ENCODE measurements at regions not wholly inside any gene's neighbourhood (a gene's known extent, or its start where the extent isn't known, plus 50 kb on each side); places are given as distances from the start of the nearest gene placed in this dataset.
"Not testable (repeated sequence)": the region's sequence is repeated elsewhere in the genome, so short reads cannot be mapped to it uniquely, and the experiment has no call there.

GRCh38 chr18:30149585-30149984 lies 893.0 kb downstream of the DSC3 start:
- H3K27ac ChIP-seq (ENCODE audit: low read depth, low read length, severe bottlenecking), result no peak overlapping the region
- H3K4me3 ChIP-seq (ENCODE audit: extremely low read depth, insufficient read depth, low read length, poor library complexity, severe bottlenecking), result no peak overlapping the region
- H3K36me3 ChIP-seq (ENCODE audit: control insufficient read depth, insufficient read depth, low read length), result no peaks in the 10 kb centered on the region
- no peaks in the 10 kb centered on the region for H3K4me1 ChIP-seq (ENCODE audit: control insufficient read depth, insufficient read depth, low read length, poor library complexity, severe bottlenecking)
- H3K9me3 ChIP-seq (ENCODE audit: control insufficient read depth, low read length), result no peaks in the 10 kb centered on the region

- H3K9me3 ChIP-seq (ENCODE audit: control insufficient read depth, low read length), result peaks cover 17% of the 10 kb centered on the region
- no peaks in the 10 kb centered on the region for H3K4me1 ChIP-seq (ENCODE audit: control insufficient read depth, insufficient read depth, low read length, poor library complexity, severe bottlenecking)
- 89 to 95% methylated on average over 1 to 3 of the region's 5 CpGs for WGBS, 2 experiments (ENCODE audit: insufficient coverage in 2 of 2)
- no peaks in the 10 kb centered on the region for H3K36me3 ChIP-seq (ENCODE audit: control insufficient read depth, insufficient read depth, low read length)
- H3K27ac ChIP-seq (ENCODE audit: low read depth, low read length, severe bottlenecking), result no peak overlapping the region
- H3K4me3 ChIP-seq (ENCODE audit: extremely low read depth, insufficient read depth, low read length, poor library complexity, severe bottlenecking), result no peak overlapping the region
Observed at GRCh38 chr18:30142870-30143269, 899.7 kb downstream of the DSC3 start.

- Histone ChIP-seq H3K36me3 (ENCODE audit: control insufficient read depth, insufficient read depth, low read length) (no peaks in the 10 kb centered on the region), H3K4me1 (ENCODE audit: control insufficient read depth, insufficient read depth, low read length, poor library complexity, severe bottlenecking) (no peaks in the 10 kb centered on the region), H3K27ac (ENCODE audit: low read depth, low read length, severe bottlenecking) (no peak overlapping the region), H3K4me3 (ENCODE audit: extremely low read depth, insufficient read depth, low read length, poor library complexity, severe bottlenecking) (no peak overlapping the region), H3K9me3 (ENCODE audit: control insufficient read depth, low read length) (peaks cover 17% of the 10 kb centered on the region)
- 0 to 25% methylated on average over 1 of the region's 4 CpGs for WGBS, 2 experiments (ENCODE audit: insufficient coverage in 2 of 2)
Observed at GRCh38 chr18:30142248-30142647, 900.3 kb downstream of the DSC3 start.

- peaks cover 17% of the 10 kb centered on the region for H3K9me3 ChIP-seq (ENCODE audit: control insufficient read depth, low read length)
- not testable (repeated sequence) for H3K36me3 ChIP-seq (ENCODE audit: control insufficient read depth, insufficient read depth, low read length); H3K27ac ChIP-seq (ENCODE audit: low read depth, low read length, severe bottlenecking); H3K4me3 ChIP-seq (ENCODE audit: extremely low read depth, insufficient read depth, low read length, poor library complexity, severe bottlenecking); H3K4me1 ChIP-seq (ENCODE audit: control insufficient read depth, insufficient read depth, low read length, poor library complexity, severe bottlenecking)
- WGBS, 2 experiments (ENCODE audit: insufficient coverage in 2 of 2), result 82 to 96% methylated on average over 4 to 5 of the region's 5 CpGs
Observed at GRCh38 chr18:30141506-30141905, 901.0 kb downstream of the DSC3 start.

GRCh38 chr18:30139631-30140287 lies 902.8 kb downstream of the DSC3 start:
- H3K9me3 ChIP-seq (ENCODE audit: control insufficient read depth, low read length), result peaks cover 17% of the 10 kb centered on the region
- 74 to 75% methylated on average over 2 to 4 of the region's 5 CpGs for WGBS, 2 experiments (ENCODE audit: insufficient coverage in 2 of 2)
- no peak overlapping the region for H3K4me3 ChIP-seq (ENCODE audit: extremely low read depth, insufficient read depth, low read length, poor library complexity, severe bottlenecking)
- H3K27ac ChIP-seq (ENCODE audit: low read depth, low read length, severe bottlenecking), result no peak overlapping the region
- no peaks in the 10 kb centered on the region for H3K4me1 ChIP-seq (ENCODE audit: control insufficient read depth, insufficient read depth, low read length, poor library complexity, severe bottlenecking)
- H3K36me3 ChIP-seq (ENCODE audit: control insufficient read depth, insufficient read depth, low read length), result no peaks in the 10 kb centered on the region

GRCh38 chr18:30135938-30136337 lies 906.6 kb downstream of the DSC3 start:
- Histone ChIP-seq H3K4me1 (ENCODE audit: control insufficient read depth, insufficient read depth, low read length, poor library complexity, severe bottlenecking) (no peaks in the 10 kb centered on the region), H3K4me3 (ENCODE audit: extremely low read depth, insufficient read depth, low read length, poor library complexity, severe bottlenecking) (no peak overlapping the region), H3K9me3 (ENCODE audit: control insufficient read depth, low read length) (peaks cover 12% of the 10 kb centered on the region), H3K27ac (ENCODE audit: low read depth, low read length, severe bottlenecking) (no peak overlapping the region), H3K36me3 (ENCODE audit: control insufficient read depth, insufficient read depth, low read length) (no peaks in the 10 kb centered on the region)
- 94 to 97% methylated on average over 3 to 4 of the region's 4 CpGs for WGBS, 2 experiments (ENCODE audit: insufficient coverage in 2 of 2)

- H3K9me3 ChIP-seq (ENCODE audit: control insufficient read depth, low read length), result peaks cover 3% of the 10 kb centered on the region
- H3K4me1 ChIP-seq (ENCODE audit: control insufficient read depth, insufficient read depth, low read length, poor library complexity, severe bottlenecking), result no peaks in the 10 kb centered on the region
- H3K36me3 ChIP-seq (ENCODE audit: control insufficient read depth, insufficient read depth, low read length), result no peaks in the 10 kb centered on the region
- H3K27ac ChIP-seq (ENCODE audit: low read depth, low read length, severe bottlenecking), result no peak overlapping the region
- 78% methylated on average over 1 of the region's 2 CpGs; no CpG with 5 or more reads in 1 of the 2 experiments for WGBS, 2 experiments (ENCODE audit: insufficient coverage in 2 of 2)
- no peak overlapping the region for H3K4me3 ChIP-seq (ENCODE audit: extremely low read depth, insufficient read depth, low read length, poor library complexity, severe bottlenecking)
Observed at GRCh38 chr18:30134020-30134419, 908.5 kb downstream of the DSC3 start.

GRCh38 chr18:30132959-30133358 lies 909.6 kb downstream of the DSC3 start:
- no peak overlapping the region for H3K4me3 ChIP-seq (ENCODE audit: extremely low read depth, insufficient read depth, low read length, poor library complexity, severe bottlenecking)
- H3K27ac ChIP-seq (ENCODE audit: low read depth, low read length, severe bottlenecking), result no peak overlapping the region
- no peaks in the 10 kb centered on the region for H3K36me3 ChIP-seq (ENCODE audit: control insufficient read depth, insufficient read depth, low read length)
- no peaks in the 10 kb centered on the region for H3K9me3 ChIP-seq (ENCODE audit: control insufficient read depth, low read length)
- H3K4me1 ChIP-seq (ENCODE audit: control insufficient read depth, insufficient read depth, low read length, poor library complexity, severe bottlenecking), result no peaks in the 10 kb centered on the region
- no CpG with 5 or more reads among the region's 1 CpG for WGBS, 2 experiments (ENCODE audit: insufficient coverage in 2 of 2)

- no CpG with 5 or more reads among the region's 1 CpG for WGBS, 2 experiments (ENCODE audit: insufficient coverage in 2 of 2)
- H3K36me3 ChIP-seq (ENCODE audit: control insufficient read depth, insufficient read depth, low read length), result no peaks in the 10 kb centered on the region
- no peaks in the 10 kb centered on the region for H3K4me1 ChIP-seq (ENCODE audit: control insufficient read depth, insufficient read depth, low read length, poor library complexity, severe bottlenecking)
- no peak overlapping the region for H3K27ac ChIP-seq (ENCODE audit: low read depth, low read length, severe bottlenecking)
- no peak overlapping the region for H3K4me3 ChIP-seq (ENCODE audit: extremely low read depth, insufficient read depth, low read length, poor library complexity, severe bottlenecking)
- no peaks in the 10 kb centered on the region for H3K9me3 ChIP-seq (ENCODE audit: control insufficient read depth, low read length)
Observed at GRCh38 chr18:30121397-30121796, 921.1 kb downstream of the DSC3 start.

- Histone ChIP-seq H3K36me3 (ENCODE audit: control insufficient read depth, insufficient read depth, low read length) (no peaks in the 10 kb centered on the region), H3K4me3 (ENCODE audit: extremely low read depth, insufficient read depth, low read length, poor library complexity, severe bottlenecking) (no peak overlapping the region), H3K4me1 (ENCODE audit: control insufficient read depth, insufficient read depth, low read length, poor library complexity, severe bottlenecking) (no peaks in the 10 kb centered on the region), H3K9me3 (ENCODE audit: control insufficient read depth, low read length) (no peaks in the 10 kb centered on the region), H3K27ac (ENCODE audit: low read depth, low read length, severe bottlenecking) (no peak overlapping the region)
Observed at GRCh38 chr18:30113454-30113853, 929.1 kb downstream of the DSC3 start.

- Histone ChIP-seq H3K9me3 (ENCODE audit: control insufficient read depth, low read length) (no peaks in the 10 kb centered on the region), H3K4me3 (ENCODE audit: extremely low read depth, insufficient read depth, low read length, poor library complexity, severe bottlenecking) (no peak overlapping the region), H3K27ac (ENCODE audit: low read depth, low read length, severe bottlenecking) (no peak overlapping the region), H3K4me1 (ENCODE audit: control insufficient read depth, insufficient read depth, low read length, poor library complexity, severe bottlenecking) (no peaks in the 10 kb centered on the region), H3K36me3 (ENCODE audit: control insufficient read depth, insufficient read depth, low read length) (no peaks in the 10 kb centered on the region)
- 100% methylated on average over 1 of the region's 1 CpG; no CpG with 5 or more reads in 1 of the 2 experiments for WGBS, 2 experiments (ENCODE audit: insufficient coverage in 2 of 2)
Observed at GRCh38 chr18:30106356-30106755, 936.2 kb downstream of the DSC3 start.
